ENCODE measurements at regions not wholly inside any gene's neighbourhood (a gene's known extent, or its start where the extent isn't known, plus 50 kb on each side); places are given as distances from the start of the nearest gene placed in this dataset.

DNA sequence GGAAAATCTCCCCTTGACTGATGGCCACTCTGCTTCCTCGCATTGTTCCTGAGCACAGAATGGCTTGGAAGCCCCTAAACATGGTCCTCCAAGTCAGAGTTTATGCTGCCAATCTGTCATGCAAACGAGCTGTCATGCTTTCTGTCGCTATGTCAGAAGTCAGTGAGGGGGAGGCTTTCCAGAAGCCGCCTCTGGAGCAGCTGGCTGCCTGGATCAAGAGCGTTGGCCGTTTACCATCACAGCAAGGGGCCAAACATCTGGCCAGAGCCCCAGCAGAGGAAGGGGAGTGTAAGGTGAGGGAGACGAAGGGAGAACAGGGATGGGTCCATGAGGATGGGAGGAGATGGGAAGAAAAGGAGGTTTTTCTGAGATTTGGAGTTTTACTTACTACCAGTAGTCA, 372.6 kb upstream of the NR2F2 start:
- DNase-seq = no peak

DNA sequence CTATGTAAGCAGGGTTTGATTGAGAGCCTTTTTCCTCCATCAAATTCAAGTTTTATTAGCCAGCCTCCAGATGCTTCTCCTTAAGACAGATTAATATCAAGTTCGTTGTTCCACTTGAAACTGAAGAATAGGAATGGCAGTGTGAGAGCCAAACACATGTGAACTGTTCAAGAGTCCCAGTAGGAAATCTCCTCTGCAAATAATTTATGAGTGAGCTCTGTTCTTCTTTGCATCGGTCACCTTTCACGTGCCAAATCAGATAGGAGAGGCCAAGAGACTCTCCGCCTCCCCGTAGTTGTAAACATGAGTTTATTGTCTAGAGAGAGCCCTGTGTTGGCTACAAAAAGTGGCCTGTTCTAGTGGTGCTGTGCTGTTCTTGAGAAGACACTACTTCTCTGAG, 372.1 kb upstream of the NR2F2 start:
- no peak for DNase-seq

DNA sequence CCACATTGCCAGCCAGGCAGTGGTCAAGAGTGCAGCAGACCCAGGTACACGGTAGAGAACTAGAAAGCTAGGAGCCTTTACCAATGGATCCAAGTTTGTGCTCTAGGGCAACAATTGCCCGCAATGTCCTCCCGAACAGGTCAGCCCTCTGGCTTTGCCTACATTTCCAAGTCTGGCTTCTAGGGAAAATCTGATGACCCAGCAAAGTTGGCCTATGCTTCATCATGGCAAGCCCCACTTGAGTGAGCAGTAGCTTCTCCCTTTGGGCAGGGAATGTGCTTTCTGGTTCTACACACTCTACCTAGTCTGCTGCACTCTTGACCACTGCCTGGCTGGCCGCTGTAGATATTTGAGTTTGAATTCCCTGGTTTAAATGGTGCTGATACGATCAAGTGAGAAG, 361.6 kb upstream of the NR2F2 start:
- DNase-seq = no peak

GRCh38 chr15:95970326-95970725, 360.2 kb upstream of the NR2F2 start:
- DNase-seq = no peak

DNA sequence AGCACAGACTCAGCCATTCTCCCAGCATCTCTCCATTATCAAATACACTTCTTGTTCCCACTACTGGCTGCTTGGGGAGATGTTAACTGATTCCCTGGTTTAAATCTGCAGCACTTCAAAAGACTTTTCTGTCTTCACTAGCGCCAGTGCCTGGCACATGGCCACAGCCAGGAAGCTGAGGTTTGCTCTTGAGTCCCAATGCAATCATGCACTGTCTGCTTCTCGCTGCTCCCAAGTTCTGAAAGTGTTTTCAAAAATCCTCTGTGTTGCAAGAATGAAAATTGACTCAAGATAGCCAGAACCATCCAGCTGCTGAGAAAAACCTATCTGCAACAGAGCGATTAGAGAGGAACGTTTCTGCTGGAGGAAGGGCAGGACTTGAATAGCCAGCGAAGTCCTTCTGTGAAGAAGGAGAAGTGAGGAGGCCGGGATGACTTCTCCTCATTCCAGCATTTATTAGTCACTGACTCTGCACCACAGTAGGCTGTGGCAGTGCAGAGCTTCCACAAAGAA, 358.4 kb upstream of the NR2F2 start:
- no peak for DNase-seq

GRCh38 chr15:95972812-95973211, 357.7 kb upstream of the NR2F2 start:
- DNase-seq = no peak

- no peak for DNase-seq
Observed at GRCh38 chr15:95973566-95974256, 356.8 kb upstream of the NR2F2 start.

GRCh38 chr15:95975212-95975611, 355.3 kb upstream of the NR2F2 start:
- no peak for DNase-seq

DNA sequence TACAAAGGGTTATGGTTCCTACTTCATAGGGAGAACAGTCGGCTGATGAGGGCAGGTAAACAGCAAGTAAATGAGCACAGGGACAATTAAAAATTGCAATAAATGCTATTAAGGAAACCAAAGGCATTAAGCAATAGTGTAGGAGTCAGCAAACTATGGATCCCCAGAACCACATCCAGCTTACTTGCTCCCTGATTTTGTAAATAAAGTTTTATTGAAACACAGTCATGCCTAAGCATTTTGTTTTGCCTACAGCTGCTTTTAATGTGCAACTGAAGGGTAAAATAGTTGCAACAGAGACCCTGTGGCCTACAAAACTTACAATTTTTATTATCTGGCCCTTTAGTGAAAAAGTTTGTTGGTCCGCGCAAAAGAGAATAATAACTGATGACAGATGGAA, 351.2 kb upstream of the NR2F2 start:
- no peak for DNase-seq

GRCh38 chr15:95981209-95981608, 349.3 kb upstream of the NR2F2 start:
- DNase-seq = no peak

DNA sequence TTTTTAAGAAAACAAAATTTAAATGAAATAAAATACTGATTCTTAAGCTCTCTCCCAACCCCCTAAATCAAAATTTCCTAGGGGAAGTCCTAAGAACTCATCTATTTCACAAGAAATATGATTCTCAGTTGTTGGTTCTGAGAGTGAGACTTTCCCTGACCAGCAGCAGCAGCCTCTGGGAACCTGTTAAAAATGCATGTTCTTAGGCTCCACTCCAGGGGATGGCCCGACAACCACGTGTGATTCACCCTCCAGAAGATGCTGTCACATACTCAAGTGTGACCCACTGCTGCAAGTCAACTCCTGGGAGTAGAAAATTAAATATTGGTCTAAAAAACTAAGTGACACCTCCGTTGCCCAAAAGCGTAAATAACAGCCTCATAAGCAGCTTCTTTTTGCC, 343.2 kb upstream of the NR2F2 start:
- DNase-seq = no peak

- no peak for DNase-seq
Observed at GRCh38 chr15:95987886-95988573, 342.5 kb upstream of the NR2F2 start.

- DNase-seq = no peak
Observed at GRCh38 chr15:95988574-95988887, 342.0 kb upstream of the NR2F2 start.

DNA sequence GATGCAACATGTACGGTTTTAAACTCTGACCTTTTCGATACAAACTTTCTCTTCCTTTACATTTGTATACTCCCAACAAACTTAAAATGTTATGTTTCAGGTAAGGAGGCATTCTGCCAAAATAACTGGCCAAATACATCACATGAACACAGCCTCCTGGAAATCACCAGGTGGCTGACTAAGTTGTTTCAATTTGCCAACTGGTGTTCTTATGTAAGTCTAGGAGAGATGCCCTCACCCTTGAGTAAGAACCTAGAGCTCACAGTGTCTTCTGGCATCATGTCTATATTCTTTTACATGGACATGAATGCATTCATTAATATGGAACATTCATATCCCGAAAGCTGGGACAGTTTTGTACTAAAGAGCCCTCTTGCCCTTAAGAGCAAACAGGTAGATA, 341.1 kb upstream of the NR2F2 start:
- DNase-seq = no peak

GRCh38 chr15:95990833-95991232, 339.7 kb upstream of the NR2F2 start:
- no peak for DNase-seq

GRCh38 chr15:95994418-95994817, 336.1 kb upstream of the NR2F2 start:
- DNase-seq = no peak

DNA sequence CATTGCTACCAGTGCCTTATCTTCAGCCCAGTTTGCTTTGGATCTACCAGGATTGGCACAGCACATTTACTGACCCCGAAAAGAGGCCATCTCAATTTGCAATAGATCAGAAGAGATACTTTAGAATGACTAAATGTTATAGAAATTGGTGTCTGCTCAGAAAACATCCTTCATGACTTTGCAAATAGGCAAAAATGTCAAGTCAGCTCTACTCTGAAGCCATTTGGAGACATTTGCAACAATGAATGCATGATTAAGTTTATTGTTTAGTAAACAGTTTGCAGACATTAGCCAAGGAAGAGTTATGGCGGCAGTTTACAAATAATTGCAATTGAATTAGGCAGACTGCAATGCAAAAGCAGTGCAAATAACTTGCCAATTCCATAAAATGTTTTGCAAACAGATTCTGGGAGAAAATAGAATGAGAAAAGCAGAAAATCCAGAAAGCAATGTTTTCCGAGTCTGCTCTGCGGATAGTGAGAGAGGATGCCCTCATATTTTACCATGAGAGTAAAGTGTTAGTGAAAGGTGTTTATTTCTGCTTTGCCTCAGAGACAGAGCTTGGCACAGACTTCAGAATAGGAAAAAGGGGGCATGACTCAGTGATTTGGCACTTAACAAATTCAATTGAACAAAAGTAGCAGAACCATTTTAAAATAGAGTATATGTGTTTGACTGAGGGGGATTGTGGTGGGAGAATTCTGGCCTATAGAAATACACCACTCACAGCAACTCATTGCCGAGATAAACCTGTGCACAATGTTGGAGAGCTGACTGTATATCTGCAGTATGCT, 334.9 kb upstream of the NR2F2 start:
- no peak for DNase-seq

DNA sequence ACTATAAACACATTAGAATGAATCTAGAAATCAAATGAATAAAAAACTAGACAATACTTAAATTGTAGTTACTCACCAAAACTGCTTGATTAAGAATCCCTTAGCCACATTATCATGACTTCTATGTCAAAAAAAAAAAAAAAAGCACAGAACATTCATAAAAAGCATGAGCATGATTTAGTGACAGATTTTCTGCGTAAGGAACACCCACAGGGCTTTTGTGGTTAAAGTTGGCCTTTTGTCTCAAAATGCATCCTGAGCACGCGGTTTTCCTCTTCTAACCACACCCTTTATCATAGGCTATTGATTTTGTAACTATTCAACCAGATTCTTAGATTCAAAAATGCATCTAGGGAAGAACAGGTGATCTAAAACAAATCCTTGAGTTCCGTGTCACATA, 334.0 kb upstream of the NR2F2 start:
- DNase-seq = no peak

GRCh38 chr15:95998935-95999334, 331.6 kb upstream of the NR2F2 start:
- no peak for DNase-seq

GRCh38 chr15:96002890-96003859, 327.3 kb upstream of the NR2F2 start:
- DNase-seq = no peak

- DNase-seq = no peak
Observed at GRCh38 chr15:96005906-96006305, 324.6 kb upstream of the NR2F2 start.

GRCh38 chr15:96011136-96011535, 319.4 kb upstream of the NR2F2 start:
- DNase-seq = no peak

- no peak for DNase-seq
Observed at GRCh38 chr15:96014939-96015338, 315.6 kb upstream of the NR2F2 start.

Data from activated effector memory CD4-positive, alpha-beta T cell treated with anti-CD3 and anti-CD28 coated beads, Interleukin-2, amount 50 U/mL, for 16 hours (primary cell).